ENCODE measurements at regions not wholly inside any gene's neighbourhood (a gene's known extent, or its start where the extent isn't known, plus 50 kb on each side); places are given as distances from the start of the nearest gene placed in this dataset.

- ATAC-seq (ENCODE audit: low read depth) (no peak), DNase-seq (no peak)
- no peak overlapping the region for H3K9ac ChIP-seq (ENCODE audit: low read length)
- intact Hi-C loops (cut with micrococcal nuclease): no loop called here
- ChIA-PET POLR2A (no interaction called here), CTCF (no interaction called here)
- no peak overlapping the region for H3K4me2 ChIP-seq (replicated peaks; ENCODE audit: low read depth, low read length, poor library complexity, severe bottlenecking)
- peaks cover 8% of the 10 kb centered on the region for H3K9me3 Mint-ChIP-seq (ENCODE audit: insufficient read depth)
- no peak for TF ChIP-seq EZH2 (IDR thresholded peaks at IDR 0.05; ENCODE audit: borderline replicate concordance, insufficient read depth, low read depth, low read length, poor library complexity, severe bottlenecking)
- H3K27ac Mint-ChIP-seq: no peak overlapping the region
- no peaks in the 10 kb centered on the region for H3K27me3 ChIP-seq (replicated peaks in 1 of 4; ENCODE audit: control extremely low read depth in 1 of 4, control insufficient read depth in 3 of 4, insufficient read depth in 4 of 4, low read length in 3 of 4)
- H3K27ac ChIP-seq (ENCODE audit: low read length in 2 of 2): no peak overlapping the region
- H2AFZ ChIP-seq (ENCODE audit: insufficient read depth, low read depth, low read length, poor library complexity, severe bottlenecking): no peak overlapping the region
- H3K36me3 ChIP-seq (replicated peaks in 1 of 2; ENCODE audit: control extremely low read depth in 1 of 2, control insufficient read depth in 1 of 2, extremely low read depth in 1 of 2, insufficient read depth in 2 of 2, low read length in 1 of 2): no peaks in the 10 kb centered on the region
- no peaks in the 10 kb centered on the region for H4K20me1 ChIP-seq (ENCODE audit: control insufficient read depth, insufficient read depth, low read length, poor library complexity, severe bottlenecking)
- no peak overlapping the region for H3K4me3 Mint-ChIP-seq
- H3K4me1 Mint-ChIP-seq: no peaks in the 10 kb centered on the region
- no peaks in the 10 kb centered on the region for H3K27me3 Mint-ChIP-seq
- no peaks in the 10 kb centered on the region for H3K79me2 ChIP-seq (ENCODE audit: control insufficient read depth, insufficient read depth, low read length)
- no peaks in the 10 kb centered on the region for H3K9me3 ChIP-seq (ENCODE audit: control extremely low read depth in 1 of 3, control insufficient read depth in 2 of 3, insufficient read depth in 1 of 3, low read length in 2 of 3)
- H3K4me3 ChIP-seq (ENCODE audit: control extremely low read depth in 1 of 5, extremely low read depth in 1 of 5, insufficient read depth in 1 of 5, low read depth in 2 of 5, low read length in 4 of 5): no peak overlapping the region
- no peaks in the 10 kb centered on the region for H3K4me1 ChIP-seq (ENCODE audit: control insufficient read depth in 2 of 2, insufficient read depth in 2 of 2, low read length in 2 of 2)
Observed at GRCh38 chr13:83740622-83741021, 141.7 kb downstream of the SLITRK1 start.

DNA sequence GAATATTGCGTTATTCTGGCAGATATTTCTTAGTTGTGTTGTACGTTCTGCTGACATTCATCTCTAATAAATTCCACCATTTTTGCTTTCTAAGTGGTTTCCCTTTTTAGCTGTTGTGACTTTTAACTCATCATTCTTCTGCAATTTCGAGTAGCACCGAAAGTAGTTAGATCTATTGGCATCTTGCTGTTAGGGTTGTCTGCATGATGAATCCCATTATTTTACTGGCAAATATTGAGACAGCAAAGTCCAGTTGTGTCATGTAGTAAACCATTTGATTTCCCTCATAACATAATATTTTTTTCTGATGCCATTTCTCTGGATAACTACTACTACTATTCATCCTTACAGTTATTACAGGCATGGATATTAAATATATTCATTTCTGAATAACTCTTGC is 143.9 kb downstream of the SLITRK1 start:
- Mint-ChIP-seq H3K27me3 (no peaks in the 10 kb centered on the region), H3K4me1 (no peaks in the 10 kb centered on the region), H3K9me3 (ENCODE audit: insufficient read depth) (peaks cover 8% of the 10 kb centered on the region), H3K4me3 (no peak overlapping the region), H3K27ac (no peak overlapping the region)
- Histone ChIP-seq H3K4me2 (replicated peaks; ENCODE audit: low read depth, low read length, poor library complexity, severe bottlenecking) (no peak overlapping the region), H2AFZ (ENCODE audit: insufficient read depth, low read depth, low read length, poor library complexity, severe bottlenecking) (no peak overlapping the region), H3K27ac (ENCODE audit: low read length in 2 of 2) (no peak overlapping the region), H3K27me3 (replicated peaks in 1 of 4; ENCODE audit: control extremely low read depth in 1 of 4, control insufficient read depth in 3 of 4, insufficient read depth in 4 of 4, low read length in 3 of 4) (no peaks in the 10 kb centered on the region), H3K36me3 (replicated peaks in 1 of 2; ENCODE audit: control extremely low read depth in 1 of 2, control insufficient read depth in 1 of 2, extremely low read depth in 1 of 2, insufficient read depth in 2 of 2, low read length in 1 of 2) (no peaks in the 10 kb centered on the region), H3K9ac (ENCODE audit: low read length) (no peak overlapping the region), H3K9me3 (ENCODE audit: control extremely low read depth in 1 of 3, control insufficient read depth in 2 of 3, insufficient read depth in 1 of 3, low read length in 2 of 3) (no peaks in the 10 kb centered on the region), H3K4me3 (ENCODE audit: control extremely low read depth in 1 of 5, extremely low read depth in 1 of 5, insufficient read depth in 1 of 5, low read depth in 2 of 5, low read length in 4 of 5) (no peak overlapping the region), H3K4me1 (ENCODE audit: control insufficient read depth in 2 of 2, insufficient read depth in 2 of 2, low read length in 2 of 2) (no peaks in the 10 kb centered on the region), H4K20me1 (ENCODE audit: control insufficient read depth, insufficient read depth, low read length, poor library complexity, severe bottlenecking) (no peaks in the 10 kb centered on the region), H3K79me2 (ENCODE audit: control insufficient read depth, insufficient read depth, low read length) (no peaks in the 10 kb centered on the region)
- ChIA-PET CTCF (no interaction called here), POLR2A (no interaction called here)
- no CpG with 5 or more reads among the region's 4 CpGs for WGBS (ENCODE audit: insufficient coverage)
- TF ChIP-seq, protein P1, sequence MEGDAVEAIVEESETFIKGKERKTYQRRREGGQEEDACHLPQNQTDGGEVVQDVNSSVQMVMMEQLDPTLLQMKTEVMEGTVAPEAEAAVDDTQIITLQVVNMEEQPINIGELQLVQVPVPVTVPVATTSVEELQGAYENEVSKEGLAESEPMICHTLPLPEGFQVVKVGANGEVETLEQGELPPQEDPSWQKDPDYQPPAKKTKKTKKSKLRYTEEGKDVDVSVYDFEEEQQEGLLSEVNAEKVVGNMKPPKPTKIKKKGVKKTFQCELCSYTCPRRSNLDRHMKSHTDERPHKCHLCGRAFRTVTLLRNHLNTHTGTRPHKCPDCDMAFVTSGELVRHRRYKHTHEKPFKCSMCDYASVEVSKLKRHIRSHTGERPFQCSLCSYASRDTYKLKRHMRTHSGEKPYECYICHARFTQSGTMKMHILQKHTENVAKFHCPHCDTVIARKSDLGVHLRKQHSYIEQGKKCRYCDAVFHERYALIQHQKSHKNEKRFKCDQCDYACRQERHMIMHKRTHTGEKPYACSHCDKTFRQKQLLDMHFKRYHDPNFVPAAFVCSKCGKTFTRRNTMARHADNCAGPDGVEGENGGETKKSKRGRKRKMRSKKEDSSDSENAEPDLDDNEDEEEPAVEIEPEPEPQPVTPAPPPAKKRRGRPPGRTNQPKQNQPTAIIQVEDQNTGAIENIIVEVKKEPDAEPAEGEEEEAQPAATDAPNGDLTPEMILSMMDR (IDR thresholded peaks at IDR 0.05): no peak
- no peak for TF ChIP-seq EZH2 (IDR thresholded peaks at IDR 0.05; ENCODE audit: borderline replicate concordance, insufficient read depth, low read depth, low read length, poor library complexity, severe bottlenecking)
- no peak for ATAC-seq (ENCODE audit: low read depth)
- intact Hi-C loops (cut with micrococcal nuclease): no loop called here
- no peak for DNase-seq
